Astrocyte of the spinal cord (primary cell): ENCODE measurements at regions not wholly inside any gene's neighbourhood (a gene's known extent, or its start where the extent isn't known, plus 50 kb on each side); places are given as distances from the start of the nearest gene placed in this dataset.

Source experiments
- DNase-seq: peaks from one replicate; pipeline ENCODE4 v3.0.0; 2011; ENCODE audit warnings: low read depth, low spot score
- H3K4me3 ChIP-seq: 2 replicates; pipeline ENCODE4 v1.5.1; 2011; ENCODE audit warnings: low read depth, mild to moderate bottlenecking, low read length, moderate library complexity
- CTCF ChIP-seq: IDR thresholded peaks from 2 replicates; pipeline ENCODE4 v1.5.1; 2012; ENCODE audit warnings: low read depth, mild to moderate bottlenecking, low read length, inconsistent platforms
- in situ Hi-C: cut with HindIII; loops from 2 replicates; pipeline ENCODE4 v1.10.0; 2017; ENCODE audit warnings: low sequenced_read_pairs

GRCh38 chr18:10209302-10209701, 245.1 kb upstream of the APCDD1 start:
- in situ Hi-C loops, result no loop called here
- TF ChIP-seq CTCF, result no peak
- H3K4me3 ChIP-seq, result no peak overlapping the region
- DNase-seq, result no peak

GRCh38 chr18:10210057-10210633, 244.3 kb upstream of the APCDD1 start:
- no peak for DNase-seq
- in situ Hi-C loops, result no loop called here
- TF ChIP-seq CTCF, result no peak
- H3K4me3 ChIP-seq, result no peak overlapping the region

GRCh38 chr18:10213526-10213925, 240.9 kb upstream of the APCDD1 start:
- in situ Hi-C loops, result no loop called here
- DNase-seq, result no peak
- no peak for TF ChIP-seq CTCF
- H3K4me3 ChIP-seq, result no peak overlapping the region

GRCh38 chr18:10215446-10215845, 239.0 kb upstream of the APCDD1 start:
- no peak for DNase-seq

GRCh38 chr18:10216791-10217190, 237.6 kb upstream of the APCDD1 start:
- in situ Hi-C loops, result no loop called here
- no peak for TF ChIP-seq CTCF
- no peak for DNase-seq
- no peak overlapping the region for H3K4me3 ChIP-seq

More at GRCh38 chr18:10215446-10215845, 239.0 kb upstream of the APCDD1 start:
- in situ Hi-C loops, result no loop called here
- no peak overlapping the region for H3K4me3 ChIP-seq
- TF ChIP-seq CTCF, result no peak

- in situ Hi-C loops, result no loop called here
- no peak for DNase-seq
- TF ChIP-seq CTCF, result no peak
- H3K4me3 ChIP-seq, result no peak overlapping the region
Measured at GRCh38 chr18:10217211-10217610, 237.2 kb upstream of the APCDD1 start.

- H3K4me3 ChIP-seq, result no peak overlapping the region
- no peak for TF ChIP-seq CTCF
- in situ Hi-C loops, result no loop called here
- DNase-seq, result no peak
Measured at GRCh38 chr18:10225300-10225699, 229.1 kb upstream of the APCDD1 start.
